C4-2B (cell line): ENCODE measurements at regions not wholly inside any gene's neighbourhood (a gene's known extent, or its start where the extent isn't known, plus 50 kb on each side); places are given as distances from the start of the nearest gene placed in this dataset.

Experiments
- H3K27ac ChIP-seq: fragments of 450-650 bp; 2 replicates; pipeline ENCODE4 v1.5.1; 2017
- ZFX ChIP-seq: fragments of 450-650 bp; IDR thresholded peaks from 2 replicates; pipeline ENCODE4 v1.6.1; 2017
- TF ChIP-seq, protein P1 (sequence below): fragments of 450-650 bp; conservative IDR thresholded peaks from 2 replicates; pipeline ENCODE4 v1.5.1; 2017; ENCODE audit warnings: mild to moderate bottlenecking

DNA sequence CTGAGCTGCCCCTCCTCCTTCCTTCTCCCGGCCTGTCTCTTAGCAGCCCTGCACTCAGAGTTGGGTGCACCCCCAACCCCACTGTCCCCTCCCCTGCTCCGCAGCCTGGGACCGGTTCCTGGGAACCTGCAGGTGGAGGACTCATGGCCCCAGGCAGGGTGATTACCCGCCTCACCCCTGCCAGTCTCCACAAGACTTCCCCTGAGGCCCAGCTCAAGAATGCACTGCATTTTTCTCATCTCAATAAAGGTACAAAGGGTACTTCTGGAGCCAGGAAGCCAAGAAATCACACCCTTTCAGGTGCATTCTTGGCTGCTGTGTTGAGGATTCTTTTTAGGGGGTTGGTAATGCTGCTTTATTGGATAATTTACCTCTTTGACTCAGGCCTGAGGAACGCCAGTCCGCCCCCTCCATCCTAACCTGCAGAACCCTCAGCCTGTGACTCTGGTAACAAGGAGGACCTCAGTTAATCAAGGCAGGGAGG, 126.3 kb upstream of the TMPRSS2 start:
- no peak overlapping the region for H3K27ac ChIP-seq
- no peak for TF ChIP-seq ZFX
- TF ChIP-seq, protein P1, sequence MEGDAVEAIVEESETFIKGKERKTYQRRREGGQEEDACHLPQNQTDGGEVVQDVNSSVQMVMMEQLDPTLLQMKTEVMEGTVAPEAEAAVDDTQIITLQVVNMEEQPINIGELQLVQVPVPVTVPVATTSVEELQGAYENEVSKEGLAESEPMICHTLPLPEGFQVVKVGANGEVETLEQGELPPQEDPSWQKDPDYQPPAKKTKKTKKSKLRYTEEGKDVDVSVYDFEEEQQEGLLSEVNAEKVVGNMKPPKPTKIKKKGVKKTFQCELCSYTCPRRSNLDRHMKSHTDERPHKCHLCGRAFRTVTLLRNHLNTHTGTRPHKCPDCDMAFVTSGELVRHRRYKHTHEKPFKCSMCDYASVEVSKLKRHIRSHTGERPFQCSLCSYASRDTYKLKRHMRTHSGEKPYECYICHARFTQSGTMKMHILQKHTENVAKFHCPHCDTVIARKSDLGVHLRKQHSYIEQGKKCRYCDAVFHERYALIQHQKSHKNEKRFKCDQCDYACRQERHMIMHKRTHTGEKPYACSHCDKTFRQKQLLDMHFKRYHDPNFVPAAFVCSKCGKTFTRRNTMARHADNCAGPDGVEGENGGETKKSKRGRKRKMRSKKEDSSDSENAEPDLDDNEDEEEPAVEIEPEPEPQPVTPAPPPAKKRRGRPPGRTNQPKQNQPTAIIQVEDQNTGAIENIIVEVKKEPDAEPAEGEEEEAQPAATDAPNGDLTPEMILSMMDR, result no peak

DNA sequence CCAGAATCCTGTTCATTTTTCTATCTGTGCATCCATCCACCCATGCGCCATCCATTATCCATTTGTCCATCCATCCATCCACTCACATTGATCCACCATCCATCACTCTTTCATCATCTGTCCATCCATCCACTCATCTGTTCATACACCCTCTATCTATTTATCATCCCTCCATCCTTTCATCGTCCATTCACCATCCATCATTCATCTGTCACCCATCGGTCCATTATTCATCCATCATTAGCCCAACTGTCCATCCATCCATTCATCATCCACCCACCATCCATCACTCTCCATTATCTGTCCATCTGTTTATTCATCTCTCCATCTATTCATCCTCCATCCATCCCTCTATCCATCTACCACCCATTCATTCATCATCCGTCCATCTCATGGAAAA, 125.7 kb upstream of the TMPRSS2 start:
- no peak for TF ChIP-seq ZFX
- TF ChIP-seq, protein P1, result no peak
- no peak overlapping the region for H3K27ac ChIP-seq

- TF ChIP-seq, protein P1, result no peak
- TF ChIP-seq ZFX, result no peak
- H3K27ac ChIP-seq, result no peak overlapping the region
Measured at GRCh38 chr21:41632748-41633475, 125.0 kb upstream of the TMPRSS2 start.

- TF ChIP-seq ZFX, result no peak
- TF ChIP-seq, protein P1, result no peak
- no peak overlapping the region for H3K27ac ChIP-seq
Measured at GRCh38 chr21:41631564-41632461, 123.9 kb upstream of the TMPRSS2 start.

DNA sequence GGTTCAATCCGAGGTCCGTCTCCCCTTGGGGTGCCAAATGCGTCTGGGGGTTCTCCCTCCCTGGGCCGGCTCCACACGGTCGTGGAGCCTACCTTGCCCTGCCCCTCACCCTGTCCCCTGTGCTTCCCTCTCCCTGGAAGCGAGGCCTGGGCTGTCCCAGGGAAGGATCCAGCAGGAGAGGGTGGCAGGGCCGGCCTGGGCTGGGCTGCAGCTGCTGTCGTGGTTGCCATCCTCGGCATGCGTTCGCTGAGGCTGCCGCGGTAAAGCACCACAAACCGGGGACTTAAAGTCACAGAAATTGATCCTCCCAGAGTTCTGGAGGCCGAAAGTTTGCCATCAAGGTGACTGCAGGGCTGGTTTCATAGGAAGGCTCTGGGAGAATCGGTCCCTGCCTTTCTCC, 123.0 kb upstream of the TMPRSS2 start:
- H3K27ac ChIP-seq, result no peak overlapping the region
- TF ChIP-seq ZFX, result no peak
- TF ChIP-seq, protein P1, result no peak

GRCh38 chr21:41630249-41630648, 122.3 kb upstream of the TMPRSS2 start:
- TF ChIP-seq, protein P1, result no peak
- TF ChIP-seq ZFX, result no peak
- H3K27ac ChIP-seq, result no peak overlapping the region

DNA sequence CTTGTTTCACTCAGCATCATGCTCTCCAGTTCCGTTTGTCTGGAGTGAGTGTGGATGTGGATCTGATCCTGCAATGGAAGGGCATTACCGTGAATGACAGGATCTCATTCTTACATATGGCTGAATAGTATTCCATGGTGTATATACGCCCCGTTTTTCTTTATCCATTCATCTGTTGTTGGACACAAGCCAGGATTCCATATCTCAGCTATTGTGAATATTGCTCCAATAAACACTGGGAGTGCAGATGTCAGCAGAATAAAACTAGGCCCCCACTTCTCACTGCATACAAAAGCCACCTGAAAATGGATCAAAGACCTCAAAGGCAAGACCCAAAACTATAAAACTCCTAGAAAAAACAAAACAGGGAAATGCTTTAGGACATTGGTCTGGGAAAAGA, 120.3 kb upstream of the TMPRSS2 start:
- no peak overlapping the region for H3K27ac ChIP-seq
- TF ChIP-seq ZFX, result no peak
- TF ChIP-seq, protein P1, result no peak
